Pancreas (tissue), 10 donors: ENCODE measurements at regions not wholly inside any gene's neighbourhood (a gene's known extent, or its start where the extent isn't known, plus 50 kb on each side); places are given as distances from the start of the nearest gene placed in this dataset.
A peak's percentile ranks its signal among the peaks of the same experiment; 100 is the strongest.

Experiments used
- ATAC-seq, 4 donors: fragments of 200-7000 bp; cut with Tn5 transposase; one replicate each; pipeline versions ENCODE4 v1.8.0 to v1.9.1; 2020; ENCODE audit warnings: mild to moderate bottlenecking in 4 of 4, moderate library complexity in 4 of 4
- DNase-seq, 6 donors: peaks; one replicate each; pipeline ENCODE4 v3.0.0-alpha.2; 2020
- FAIRE-seq: peaks from 2 replicates; lab custom pipeline; 2012; peaks lifted over from hg19 to GRCh38; lab: Jason Lieb, UNC
- H3K27ac ChIP-seq, 4 donors: fragments of 200-600 bp; sonication (generic); 1 replicate in 3 of 4; 2 replicates in 1 of 4; pipeline versions ENCODE4 v1.5.0 to v1.8.0; 2020
- H3K27me3 ChIP-seq, 4 donors: fragments of 200-600 bp; one replicate each; pipeline ENCODE4 v1.8.0; 2021
- H3K36me3 ChIP-seq, 3 donors: fragments of 200-600 bp; sonication (generic) in 1 of 3; one replicate each; pipeline versions ENCODE4 v1.5.0 to v1.8.0; 2020 to 2021
- H3K4me1 ChIP-seq, 3 donors: fragments of 200-600 bp; one replicate each; pipeline ENCODE4 v1.8.0; 2021
- H3K4me3 ChIP-seq, 4 donors: fragments of 200-600 bp; sonication (generic) in 2 of 4; one replicate each; pipeline versions ENCODE4 v1.5.0 to v1.8.0; 2020 to 2021
- H3K9me3 ChIP-seq, 4 donors: fragments of 200-600 bp; one replicate each; pipeline ENCODE4 v1.8.0; 2021
- CTCF ChIP-seq, 4 donors: fragments of 200-600 bp; sonication (generic) in 3 of 4; IDR thresholded peaks; one replicate each; pipeline versions ENCODE4 v1.5.0 to v1.8.0; 2021; ENCODE audit warnings: antibody characterized with exemption in 4 of 4
- WGBS, 2 donors: extraction: QIAGEN DNeasy Blood & Tissue Kit; methylation state at CpG; one replicate each; pipeline ENCODE4 v1.1.7; 2013; 5-methylcytosine and 5-hydroxymethylcytosine counted together
- intact Hi-C, 3 donors: fragments of 100-400 bp; cut with DNase I; formaldehyde crosslinking; loops; one replicate each; pipeline versions ENCODE4 v1.11.1 to v1.14.2; 2022
- donor health status: healthy with polysubstance abuse.
- donor health status: DM: no; HTN: no; CAD: no; lungs with moderate emphysema.
- donor health status: DM: no; HTN: no; CAD: no.
- donor health status: control.
- donor health status: control.
- donor health status: Bipolar disorder and iron deficiency.
- donor health status: DM: yes; HTN: yes; CAD: no.
- donor health status: DM: no; HTN: no; CAD: no.
- donor health status: DM: no; HTN: no; CAD: no.
- donor health status: DM: yes; HTN: yes; CAD: no.

DNA sequence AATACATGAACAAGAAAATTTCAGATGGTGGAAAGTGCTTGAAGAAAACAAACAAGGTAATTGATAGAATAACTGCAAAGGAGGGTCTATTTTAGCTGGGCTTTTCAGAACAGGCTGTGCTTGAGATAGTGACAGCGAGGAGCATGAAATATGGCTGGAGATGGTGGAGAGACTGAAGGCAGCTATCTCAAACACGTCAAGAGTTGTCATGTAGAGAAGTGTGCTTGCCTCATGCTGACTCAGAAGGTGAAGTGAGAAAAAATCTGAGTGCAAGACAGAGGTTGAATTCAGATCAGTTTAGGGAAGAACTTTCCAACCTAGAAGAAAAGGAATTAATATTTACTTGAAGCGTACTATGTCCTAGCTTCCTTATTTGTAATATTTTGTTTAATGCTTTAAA lies 115.5 kb upstream of the RANBP3L start:
- ATAC-seq (no peak), FAIRE-seq (no peak), DNase-seq (no peak)
- H3K36me3 ChIP-seq = no peaks in the 10 kb centered on the region
- no peaks in the 10 kb centered on the region for H3K9me3 ChIP-seq
- H3K4me3 ChIP-seq = no peak overlapping the region
- H3K27ac ChIP-seq = no peak overlapping the region
- H3K27me3 ChIP-seq = no peaks in the 10 kb centered on the region
- H3K4me1 ChIP-seq = no peaks in the 10 kb centered on the region
- intact Hi-C loops = loop anchor here in 2 of 3 donors (5.0 to 10.0 kb wide), 3 partner anchors 88 to 280 kb away; no protein-coding TSS in a partner anchor
- 61 to 70% methylated on average over 3 of the region's 3 CpGs for WGBS, 2 donors
- TF ChIP-seq CTCF (IDR thresholded peaks at IDR 0.05) = no peak

DNA sequence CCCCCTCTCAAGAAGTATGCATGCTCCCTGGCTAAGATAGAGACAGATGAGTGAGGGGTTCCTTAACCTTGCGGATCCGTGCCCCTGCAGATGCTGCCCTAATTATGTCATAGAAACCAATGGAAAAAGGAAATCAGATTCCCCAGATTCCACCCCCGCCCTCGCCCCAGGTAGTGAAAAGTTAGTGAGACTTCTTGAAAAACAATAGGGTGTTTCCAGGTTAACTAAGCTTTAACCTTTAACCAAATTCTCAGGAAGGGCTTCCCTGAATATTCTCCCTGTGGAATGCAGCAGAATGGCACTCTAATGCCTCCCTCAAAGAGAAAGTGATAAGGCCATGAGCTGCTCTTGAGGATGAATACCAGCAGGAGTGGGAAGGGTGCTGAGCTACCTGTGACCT lies 116.0 kb upstream of the RANBP3L start:
- FAIRE-seq = no peak
- no peak overlapping the region for H3K4me3 ChIP-seq
- WGBS, 2 donors = 75 to 78% methylated on average over 4 of the region's 4 CpGs
- no peak for TF ChIP-seq CTCF (IDR thresholded peaks at IDR 0.05)
- no peaks in the 10 kb centered on the region for H3K27me3 ChIP-seq
- no peaks in the 10 kb centered on the region for H3K36me3 ChIP-seq
- DNase-seq = no peak
- H3K9me3 ChIP-seq = no peaks in the 10 kb centered on the region
- H3K4me1 ChIP-seq = no peaks in the 10 kb centered on the region
- peak in 1 of 4 donors; percentile 30 for ATAC-seq
- H3K27ac ChIP-seq = no peak overlapping the region
- intact Hi-C loops = loop anchor here in 2 of 3 donors (5.0 to 10.0 kb wide), 3 partner anchors 87 to 280 kb away; no protein-coding TSS in a partner anchor

- Histone ChIP-seq H3K4me3 (no peak overlapping the region), H3K9me3 (no peaks in the 10 kb centered on the region), H3K4me1 (no peaks in the 10 kb centered on the region), H3K27me3 (no peaks in the 10 kb centered on the region), H3K36me3 (no peaks in the 10 kb centered on the region), H3K27ac (no peak overlapping the region)
- no peak for ATAC-seq
- no peak for TF ChIP-seq CTCF (IDR thresholded peaks at IDR 0.05)
- WGBS, 2 donors = 65 to 83% methylated on average over 6 of the region's 6 CpGs
- intact Hi-C loops = loop anchor here in 2 of 3 donors (5.0 to 10.0 kb wide), 3 partner anchors 86 to 279 kb away; no protein-coding TSS in a partner anchor
- no peak for DNase-seq
- FAIRE-seq = no peak
Observed at GRCh38 chr5:36418152-36418979, 116.7 kb upstream of the RANBP3L start.

GRCh38 chr5:36421256-36421655 lies 119.6 kb upstream of the RANBP3L start:
- Histone ChIP-seq H3K36me3 (no peaks in the 10 kb centered on the region), H3K9me3 (no peaks in the 10 kb centered on the region), H3K4me3 (no peak overlapping the region), H3K4me1 (no peaks in the 10 kb centered on the region), H3K27ac (no peak overlapping the region), H3K27me3 (no peaks in the 10 kb centered on the region)
- no peak for FAIRE-seq
- 96 to 100% methylated on average over 1 of the region's 1 CpG for WGBS, 2 donors
- intact Hi-C loops = no loop called here
- DNase-seq = no peak
- ATAC-seq = no peak
- TF ChIP-seq CTCF (IDR thresholded peaks at IDR 0.05) = no peak

DNA sequence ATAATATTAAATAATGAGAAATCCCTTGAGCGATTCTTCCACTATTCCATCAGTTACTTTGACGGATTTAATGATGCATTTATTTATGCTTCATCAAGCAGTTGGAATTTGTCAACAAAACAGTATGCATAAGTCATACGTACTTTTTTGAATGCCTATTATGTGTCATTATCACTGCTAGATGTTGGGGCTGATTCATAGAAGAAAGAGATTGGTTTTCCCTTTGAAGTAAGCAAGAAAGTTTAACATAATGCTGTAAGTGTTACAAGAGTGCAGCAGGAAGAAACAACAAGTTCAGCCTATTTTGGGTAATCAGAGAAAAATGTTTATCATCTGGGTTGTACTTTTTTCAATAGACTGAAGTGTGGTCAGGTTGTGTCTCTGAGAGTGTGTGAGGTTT lies 121.2 kb upstream of the RANBP3L start:
- Histone ChIP-seq H3K27ac (no peak overlapping the region), H3K4me1 (no peaks in the 10 kb centered on the region), H3K27me3 (no peaks in the 10 kb centered on the region), H3K4me3 (no peak overlapping the region), H3K36me3 (no peaks in the 10 kb centered on the region), H3K9me3 (no peaks in the 10 kb centered on the region)
- 67 to 74% methylated on average over 3 of the region's 3 CpGs for WGBS, 2 donors
- TF ChIP-seq CTCF (IDR thresholded peaks at IDR 0.05) = no peak
- intact Hi-C loops = no loop called here
- ATAC-seq (no peak), DNase-seq (no peak), FAIRE-seq (no peak)
